ENCODE measurements at regions not wholly inside any gene's neighbourhood (a gene's known extent, or its start where the extent isn't known, plus 50 kb on each side); places are given as distances from the start of the nearest gene placed in this dataset.

GRCh38 chr6:91560409-91560808 lies 973.5 kb upstream of the MAP3K7 start:
- no peak for ATAC-seq
- DNase-seq: no peak
- TF ChIP-seq, protein P1, sequence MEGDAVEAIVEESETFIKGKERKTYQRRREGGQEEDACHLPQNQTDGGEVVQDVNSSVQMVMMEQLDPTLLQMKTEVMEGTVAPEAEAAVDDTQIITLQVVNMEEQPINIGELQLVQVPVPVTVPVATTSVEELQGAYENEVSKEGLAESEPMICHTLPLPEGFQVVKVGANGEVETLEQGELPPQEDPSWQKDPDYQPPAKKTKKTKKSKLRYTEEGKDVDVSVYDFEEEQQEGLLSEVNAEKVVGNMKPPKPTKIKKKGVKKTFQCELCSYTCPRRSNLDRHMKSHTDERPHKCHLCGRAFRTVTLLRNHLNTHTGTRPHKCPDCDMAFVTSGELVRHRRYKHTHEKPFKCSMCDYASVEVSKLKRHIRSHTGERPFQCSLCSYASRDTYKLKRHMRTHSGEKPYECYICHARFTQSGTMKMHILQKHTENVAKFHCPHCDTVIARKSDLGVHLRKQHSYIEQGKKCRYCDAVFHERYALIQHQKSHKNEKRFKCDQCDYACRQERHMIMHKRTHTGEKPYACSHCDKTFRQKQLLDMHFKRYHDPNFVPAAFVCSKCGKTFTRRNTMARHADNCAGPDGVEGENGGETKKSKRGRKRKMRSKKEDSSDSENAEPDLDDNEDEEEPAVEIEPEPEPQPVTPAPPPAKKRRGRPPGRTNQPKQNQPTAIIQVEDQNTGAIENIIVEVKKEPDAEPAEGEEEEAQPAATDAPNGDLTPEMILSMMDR (IDR thresholded peaks at IDR 0.05): no peak
- Histone ChIP-seq H3K36me3 (ENCODE audit: low read depth) (no peaks in the 10 kb centered on the region), H3K4me3 (no peak overlapping the region), H3K9me3 (peaks cover 5% of the 10 kb centered on the region), H3K4me1 (ENCODE audit: low read depth) (no peaks in the 10 kb centered on the region)
- intact Hi-C loops (cut with DNase I, micrococcal nuclease): no loop called here

DNA sequence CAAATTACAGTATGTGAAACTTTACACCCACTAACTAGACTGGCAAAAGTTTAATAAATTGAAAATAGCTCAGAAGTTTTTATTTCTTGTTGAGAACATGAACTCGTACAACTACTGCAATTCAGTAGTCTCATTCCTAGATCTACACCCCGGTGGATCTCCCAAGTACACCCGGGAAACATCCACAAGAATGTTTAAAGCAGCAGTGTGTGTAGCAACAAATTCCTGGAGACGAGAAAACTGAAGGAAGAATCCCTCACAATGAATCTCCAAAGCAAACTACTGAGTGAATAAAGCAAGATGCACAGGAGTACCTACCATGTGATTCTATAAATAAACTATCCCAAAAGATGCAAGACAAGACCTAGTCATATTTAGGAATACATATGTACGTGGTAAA lies 954.0 kb upstream of the MAP3K7 start:
- intact Hi-C loops (cut with DNase I, micrococcal nuclease): no loop called here
- Histone ChIP-seq H3K9me3 (no peaks in the 10 kb centered on the region), H3K4me3 (no peak overlapping the region), H3K4me1 (ENCODE audit: low read depth) (no peaks in the 10 kb centered on the region), H3K36me3 (ENCODE audit: low read depth) (no peaks in the 10 kb centered on the region)
- ATAC-seq (no peak), DNase-seq (no peak)
- TF ChIP-seq, protein P1 (IDR thresholded peaks at IDR 0.05): no peak

DNA sequence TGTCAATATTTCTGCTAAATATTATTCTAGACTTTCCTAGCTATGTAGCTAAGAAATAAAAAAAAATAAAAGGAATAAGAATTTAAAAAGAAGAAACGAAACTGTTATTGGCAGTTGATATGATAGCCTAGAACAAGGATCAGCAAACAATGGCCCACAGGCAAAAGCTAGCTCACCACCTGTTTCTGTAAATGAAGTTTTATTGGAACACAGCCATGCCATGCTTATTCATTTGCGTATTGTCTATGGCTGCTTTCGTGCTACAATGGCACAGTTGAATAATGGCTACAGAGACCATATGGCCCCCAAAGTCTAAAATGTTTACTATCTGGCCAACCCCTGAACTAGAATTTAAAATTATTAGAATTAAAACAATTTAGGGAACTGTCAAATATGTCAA lies 952.6 kb upstream of the MAP3K7 start:
- intact Hi-C loops (cut with DNase I, micrococcal nuclease): no loop called here

GRCh38 chr6:91538622-91539021 lies 951.8 kb upstream of the MAP3K7 start:
- Histone ChIP-seq H3K4me1 (ENCODE audit: low read depth) (no peaks in the 10 kb centered on the region), H3K36me3 (ENCODE audit: low read depth) (no peaks in the 10 kb centered on the region), H3K9me3 (no peaks in the 10 kb centered on the region), H3K4me3 (no peak overlapping the region)
- intact Hi-C loops (cut with DNase I, micrococcal nuclease): no loop called here
- DNase-seq: no peak
- TF ChIP-seq, protein P1 (IDR thresholded peaks at IDR 0.05): no peak
- ATAC-seq: no peak

More for the DNA sequence above, 952.6 kb upstream of the MAP3K7 start:
- no peak overlapping the region for H3K4me3 ChIP-seq
- ATAC-seq (no peak), DNase-seq (no peak)
- TF ChIP-seq, protein P1 (IDR thresholded peaks at IDR 0.05): no peak
- no peaks in the 10 kb centered on the region for H3K36me3 ChIP-seq (ENCODE audit: low read depth)
- H3K9me3 ChIP-seq: no peaks in the 10 kb centered on the region
- no peaks in the 10 kb centered on the region for H3K4me1 ChIP-seq (ENCODE audit: low read depth)

DNA sequence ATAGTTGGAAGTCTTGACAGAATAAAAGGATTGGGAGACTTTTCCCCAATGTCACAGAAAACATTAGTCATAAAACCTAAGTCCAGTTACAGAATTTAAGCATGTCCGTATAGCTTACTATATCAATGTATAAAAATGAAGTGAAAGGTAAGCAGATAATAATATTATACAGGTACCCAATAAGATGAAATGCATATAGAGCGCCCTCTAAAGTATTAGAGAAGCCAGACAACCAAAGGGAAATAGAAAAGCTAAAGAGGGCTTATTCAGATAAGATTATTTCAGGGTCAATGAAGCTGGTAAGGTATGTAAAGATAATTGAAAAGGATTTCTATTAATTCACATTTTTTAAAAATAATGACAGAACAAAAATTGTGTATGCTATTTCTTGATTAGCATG lies 947.7 kb upstream of the MAP3K7 start:
- intact Hi-C loops (cut with DNase I, micrococcal nuclease): no loop called here
- no peak for ATAC-seq
- TF ChIP-seq, protein P1 (IDR thresholded peaks at IDR 0.05): no peak

GRCh38 chr6:91523511-91523910 lies 936.6 kb upstream of the MAP3K7 start:
- intact Hi-C loops (cut with DNase I, micrococcal nuclease): no loop called here
- TF ChIP-seq, protein P1 (IDR thresholded peaks at IDR 0.05): no peak
- H3K4me3 ChIP-seq: no peak overlapping the region
- H3K9me3 ChIP-seq: no peaks in the 10 kb centered on the region
- H3K4me1 ChIP-seq (ENCODE audit: low read depth): no peaks in the 10 kb centered on the region
- no peaks in the 10 kb centered on the region for H3K36me3 ChIP-seq (ENCODE audit: low read depth)
- DNase-seq (no peak), ATAC-seq (no peak)

More for the DNA sequence above, 947.7 kb upstream of the MAP3K7 start:
- no peak for DNase-seq
- Histone ChIP-seq H3K4me3 (no peak overlapping the region), H3K36me3 (ENCODE audit: low read depth) (no peaks in the 10 kb centered on the region), H3K9me3 (no peaks in the 10 kb centered on the region), H3K4me1 (ENCODE audit: low read depth) (no peaks in the 10 kb centered on the region)
